Suprapubic skin (tissue), 4 donors: ENCODE measurements at regions not wholly inside any gene's neighbourhood (a gene's known extent, or its start where the extent isn't known, plus 50 kb on each side); places are given as distances from the start of the nearest gene placed in this dataset.

ENCODE experiments used
- CTCF ChIP-seq, 2 donors: fragments of 200-600 bp in 1 of 2; fragments of 450-650 bp in 1 of 2; sonication (generic) in 1 of 2; IDR thresholded peaks; one replicate each; pipeline ENCODE4 v1.5.1; 2016 to 2019; ENCODE audit warnings: antibody characterized with exemption in 2 of 2, mild to moderate bottlenecking in 1 of 2, moderate library complexity in 1 of 2
- EP300 ChIP-seq: sonication (generic); formaldehyde crosslinking; IDR thresholded peaks from one replicate; pipeline ENCODE4 v1.6.1; 2017; ENCODE audit warnings: antibody characterized with exemption
- POLR2A ChIP-seq, 2 donors: fragments of 450-650 bp; IDR thresholded peaks; one replicate each; pipeline ENCODE4 v1.6.1; 2017; ENCODE audit warnings: antibody characterized with exemption in 2 of 2, mild to moderate bottlenecking in 2 of 2, moderate library complexity in 2 of 2
- POLR2AphosphoS5 ChIP-seq, 3 donors: sonication (generic); formaldehyde crosslinking; IDR thresholded peaks; one replicate each; pipeline ENCODE4 v1.6.1; 2017; ENCODE audit warnings: antibody characterized with exemption in 3 of 3

DNA sequence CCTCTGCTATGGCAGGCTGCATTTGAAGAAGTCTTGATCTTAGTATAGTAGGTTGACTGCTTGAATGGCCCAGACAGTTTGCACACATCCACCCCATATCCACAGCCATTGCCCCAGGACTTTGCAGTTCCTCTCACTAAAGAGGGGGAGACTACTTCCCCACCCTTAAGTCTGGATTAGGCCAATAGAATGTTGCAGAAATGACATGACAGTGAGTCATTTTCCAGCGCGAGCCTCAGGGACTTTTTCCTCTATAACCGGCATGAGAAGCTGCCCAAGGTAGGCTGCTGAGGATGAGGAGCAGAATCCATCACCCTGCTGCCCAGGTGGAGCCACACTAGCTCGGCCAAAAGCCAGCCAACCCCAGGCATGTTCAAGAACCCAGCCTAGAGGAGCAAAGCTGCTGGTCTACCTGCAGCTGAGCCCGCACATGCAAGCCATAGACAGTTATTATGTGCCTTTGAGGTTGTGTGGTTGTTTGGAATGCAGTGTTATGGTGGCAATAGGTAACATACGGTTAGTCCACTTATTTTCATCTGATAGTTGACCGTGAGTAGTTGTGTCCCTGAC, 113.9 kb downstream of the TLE3 start:
- no peak for TF ChIP-seq CTCF (IDR thresholded peaks at IDR 0.05)
- TF ChIP-seq POLR2AphosphoS5 (IDR thresholded peaks at IDR 0.05) = no peak
- no peak for TF ChIP-seq EP300
- no peak for TF ChIP-seq POLR2A (IDR thresholded peaks at IDR 0.05)
